Upper lobe of right lung (tissue), 1 donor: ENCODE measurements at regions not wholly inside any gene's neighbourhood (a gene's known extent, or its start where the extent isn't known, plus 50 kb on each side); places are given as distances from the start of the nearest gene placed in this dataset.

ENCODE experiments used
- ATAC-seq: fragments of 200-7000 bp; cut with Tn5 transposase; one replicate; pipeline ENCODE4 v1.9.1; 2020; ENCODE audit warnings: mild to moderate bottlenecking, moderate library complexity
- DNase-seq: peaks from one replicate; pipeline ENCODE4 v3.0.0-alpha.2; 2020
- H3K27ac ChIP-seq: fragments of 200-600 bp; one replicate; pipeline ENCODE4 v1.8.0; 2022
- H3K27me3 ChIP-seq: fragments of 200-600 bp; one replicate; pipeline ENCODE4 v1.8.0; 2022; ENCODE audit warnings: mild to moderate bottlenecking
- H3K36me3 ChIP-seq: fragments of 200-600 bp; one replicate; pipeline ENCODE4 v1.8.0; 2022
- H3K4me1 ChIP-seq: fragments of 200-600 bp; one replicate; pipeline ENCODE4 v1.8.0; 2022
- H3K4me3 ChIP-seq: fragments of 200-600 bp; one replicate; pipeline ENCODE4 v1.8.0; 2022; ENCODE audit warnings: mild to moderate bottlenecking
- H3K9me3 ChIP-seq: fragments of 200-600 bp; one replicate; pipeline ENCODE4 v1.8.0; 2022
- intact Hi-C: fragments of 100-400 bp; cut with DNase I; formaldehyde crosslinking; loops from one replicate; pipeline ENCODE4 v1.11.0; 2022
- TF ChIP-seq, protein P1 (sequence below): fragments of 200-600 bp; IDR thresholded peaks from one replicate; pipeline ENCODE4 v1.8.0; 2022; ENCODE audit warnings: antibody characterized with exemption
- donor health status: DM: no; HTN: yes; CAD: no; lungs with severe emphysema.

DNA sequence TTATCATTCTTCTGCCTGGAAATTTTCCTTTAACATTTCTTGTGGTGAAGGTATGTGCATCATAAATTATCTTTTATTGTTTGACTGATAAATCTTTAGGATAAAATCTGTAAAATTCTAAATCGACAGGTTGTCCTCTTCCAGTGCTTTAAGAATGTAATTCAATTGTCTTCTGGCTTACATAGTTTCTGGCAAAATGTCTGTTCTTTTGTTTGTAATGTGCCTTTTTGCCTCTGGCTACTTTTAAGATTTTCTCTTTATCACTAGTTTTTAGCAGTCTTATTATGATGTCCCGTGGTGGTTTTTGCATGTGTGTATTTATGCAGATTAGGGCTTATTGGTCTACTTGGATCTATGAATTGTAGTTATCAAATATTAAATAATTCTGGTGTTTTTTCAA, 203.6 kb upstream of the COPS8 start:
- Histone ChIP-seq H3K36me3 (no peaks in the 10 kb centered on the region), H3K9me3 (no peaks in the 10 kb centered on the region), H3K27ac (no peak overlapping the region), H3K4me3 (no peak overlapping the region), H3K27me3 (peaks cover 21% of the 10 kb centered on the region), H3K4me1 (no peaks in the 10 kb centered on the region)
- ATAC-seq (no peak), DNase-seq (no peak)
- TF ChIP-seq, protein P1, sequence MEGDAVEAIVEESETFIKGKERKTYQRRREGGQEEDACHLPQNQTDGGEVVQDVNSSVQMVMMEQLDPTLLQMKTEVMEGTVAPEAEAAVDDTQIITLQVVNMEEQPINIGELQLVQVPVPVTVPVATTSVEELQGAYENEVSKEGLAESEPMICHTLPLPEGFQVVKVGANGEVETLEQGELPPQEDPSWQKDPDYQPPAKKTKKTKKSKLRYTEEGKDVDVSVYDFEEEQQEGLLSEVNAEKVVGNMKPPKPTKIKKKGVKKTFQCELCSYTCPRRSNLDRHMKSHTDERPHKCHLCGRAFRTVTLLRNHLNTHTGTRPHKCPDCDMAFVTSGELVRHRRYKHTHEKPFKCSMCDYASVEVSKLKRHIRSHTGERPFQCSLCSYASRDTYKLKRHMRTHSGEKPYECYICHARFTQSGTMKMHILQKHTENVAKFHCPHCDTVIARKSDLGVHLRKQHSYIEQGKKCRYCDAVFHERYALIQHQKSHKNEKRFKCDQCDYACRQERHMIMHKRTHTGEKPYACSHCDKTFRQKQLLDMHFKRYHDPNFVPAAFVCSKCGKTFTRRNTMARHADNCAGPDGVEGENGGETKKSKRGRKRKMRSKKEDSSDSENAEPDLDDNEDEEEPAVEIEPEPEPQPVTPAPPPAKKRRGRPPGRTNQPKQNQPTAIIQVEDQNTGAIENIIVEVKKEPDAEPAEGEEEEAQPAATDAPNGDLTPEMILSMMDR, result no peak
- intact Hi-C loops, result no loop called here

DNA sequence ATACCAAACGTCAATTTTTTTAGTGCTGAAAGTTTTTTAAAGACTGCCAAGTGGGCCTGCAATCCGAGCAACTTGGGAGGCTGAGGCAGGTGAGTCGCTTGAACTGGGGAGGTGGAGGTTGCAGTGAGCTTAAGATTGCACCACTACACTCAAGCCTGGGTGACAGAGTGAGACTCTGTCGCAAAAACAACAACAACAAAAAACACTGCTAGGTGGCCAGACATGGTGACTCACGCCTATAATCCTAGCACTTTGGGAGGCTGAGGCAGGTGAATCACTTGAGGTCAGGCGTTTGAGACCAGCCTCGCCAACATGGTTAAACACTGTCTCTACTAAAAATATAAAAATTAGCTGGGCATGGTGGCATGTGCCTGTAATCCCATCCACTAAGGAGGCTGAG, 202.8 kb upstream of the COPS8 start:
- DNase-seq (no peak), ATAC-seq (no peak)
- no peaks in the 10 kb centered on the region for H3K36me3 ChIP-seq
- peaks cover 2% of the 10 kb centered on the region for H3K4me1 ChIP-seq
- peaks cover 21% of the 10 kb centered on the region for H3K27me3 ChIP-seq
- H3K9me3 ChIP-seq, result no peaks in the 10 kb centered on the region
- intact Hi-C loops, result no loop called here
- no peak overlapping the region for H3K27ac ChIP-seq
- no peak overlapping the region for H3K4me3 ChIP-seq
- TF ChIP-seq, protein P1, result no peak

DNA sequence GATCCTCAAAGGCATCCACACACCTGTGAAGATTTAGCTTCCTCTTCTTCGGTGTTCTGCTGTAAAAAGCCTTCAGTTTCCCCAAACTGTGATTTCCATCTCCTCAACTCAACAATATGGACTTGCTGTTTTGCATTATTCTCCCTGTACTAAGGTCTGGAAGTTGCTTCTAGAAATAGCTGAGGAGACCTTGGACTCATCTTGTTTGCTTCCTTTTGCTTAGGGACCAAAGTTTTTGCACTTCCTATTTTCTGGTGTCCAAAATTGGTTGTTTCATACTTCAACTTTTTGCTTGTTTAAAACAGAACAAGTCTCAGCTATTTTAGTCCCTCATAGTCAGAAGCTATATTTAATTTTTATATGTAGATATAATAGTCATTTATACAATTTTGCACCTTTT, 201.9 kb upstream of the COPS8 start:
- intact Hi-C loops, result no loop called here

DNA sequence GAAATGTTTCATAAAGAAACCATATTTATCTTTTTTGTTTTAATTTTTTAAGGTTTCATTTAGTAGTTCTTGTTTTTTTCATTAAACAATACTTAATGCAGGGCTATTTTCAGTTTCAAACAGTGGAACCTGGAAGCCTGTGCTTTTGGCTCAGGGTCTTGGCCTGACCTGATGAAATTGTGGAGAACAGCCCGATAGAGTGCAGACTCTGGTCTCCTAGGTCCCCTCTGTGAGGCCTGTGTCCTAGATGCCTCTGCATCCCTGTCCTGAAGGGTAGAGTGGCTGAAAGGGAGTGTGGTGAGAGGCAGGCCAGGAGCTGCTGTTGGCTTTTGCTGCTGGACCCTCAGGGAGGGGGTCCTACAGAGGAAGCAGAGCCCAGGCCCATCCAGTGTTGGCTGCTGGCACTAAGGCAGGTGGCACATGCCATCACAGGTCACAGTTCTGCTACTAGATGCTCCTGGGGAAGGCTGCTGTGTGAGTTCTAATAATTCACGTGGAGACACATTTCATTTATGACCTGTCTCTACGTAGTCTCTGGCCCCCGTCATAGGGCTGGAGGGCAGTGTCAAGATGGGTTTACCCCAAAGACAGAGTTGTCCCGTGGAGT, 201.0 kb upstream of the COPS8 start:
- H3K4me3 ChIP-seq, result no peak overlapping the region
- DNase-seq, result no peak
- TF ChIP-seq, protein P1, result no peak
- intact Hi-C loops, result no loop called here
- no peak for ATAC-seq
- peaks cover 21% of the 10 kb centered on the region for H3K27me3 ChIP-seq
- H3K27ac ChIP-seq, result no peak overlapping the region
- no peaks in the 10 kb centered on the region for H3K9me3 ChIP-seq
- H3K36me3 ChIP-seq, result no peaks in the 10 kb centered on the region
- H3K4me1 ChIP-seq, result peaks cover 8% of the 10 kb centered on the region

More for the DNA sequence above, 201.9 kb upstream of the COPS8 start:
- H3K27me3 ChIP-seq, result peaks cover 21% of the 10 kb centered on the region
- ATAC-seq, result no peak
- no peaks in the 10 kb centered on the region for H3K9me3 ChIP-seq
- H3K4me3 ChIP-seq, result no peak overlapping the region
- H3K36me3 ChIP-seq, result no peaks in the 10 kb centered on the region
- peaks cover 8% of the 10 kb centered on the region for H3K4me1 ChIP-seq
- DNase-seq, result no peak
- TF ChIP-seq, protein P1, result no peak
- no peak overlapping the region for H3K27ac ChIP-seq

DNA sequence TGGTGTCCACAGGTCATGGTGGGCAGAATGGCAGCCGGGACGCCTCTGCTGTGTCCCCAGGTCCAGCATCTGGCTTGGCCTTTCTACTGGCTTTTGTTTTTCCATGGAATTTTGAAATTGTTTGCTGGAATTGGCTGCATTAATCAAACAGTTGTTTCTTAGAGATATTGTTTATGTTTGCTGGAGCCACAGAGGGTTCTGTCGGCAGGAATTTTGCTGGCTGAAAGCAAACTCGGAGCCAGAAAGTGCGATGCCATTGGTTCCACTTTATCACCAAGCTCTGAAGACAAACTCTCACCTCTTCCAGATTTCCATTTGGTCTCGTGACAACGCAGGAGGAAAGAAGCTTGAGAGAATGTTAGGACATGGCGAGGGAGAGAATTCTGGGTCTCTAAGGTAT, 199.2 kb upstream of the COPS8 start:
- DNase-seq, result no peak
- intact Hi-C loops, result no loop called here
- H3K4me1 ChIP-seq, result peaks cover 8% of the 10 kb centered on the region
- TF ChIP-seq, protein P1, result no peak
- peaks cover 15% of the 10 kb centered on the region for H3K27me3 ChIP-seq
- no peaks in the 10 kb centered on the region for H3K36me3 ChIP-seq
- ATAC-seq, result no peak
- H3K9me3 ChIP-seq, result no peaks in the 10 kb centered on the region
- no peak overlapping the region for H3K4me3 ChIP-seq
- H3K27ac ChIP-seq, result no peak overlapping the region

DNA sequence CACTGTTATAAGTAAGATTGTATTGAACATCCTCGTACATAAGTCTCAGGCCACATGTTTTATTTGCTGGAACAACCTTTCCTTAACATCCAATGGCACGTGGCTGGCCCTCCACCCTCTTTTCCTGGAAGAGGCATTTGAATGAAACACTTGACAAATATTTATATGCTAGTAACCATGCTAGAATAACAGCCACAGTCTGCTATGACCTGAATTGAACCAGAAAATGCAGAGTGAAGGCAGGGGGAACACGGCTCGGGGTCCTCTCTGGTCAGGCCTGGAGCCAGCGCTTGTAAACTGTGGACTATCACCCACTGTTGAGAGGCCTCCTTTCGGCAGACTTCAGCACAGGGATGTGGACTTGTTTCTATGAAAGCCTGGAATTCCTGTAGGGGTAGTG, 198.2 kb upstream of the COPS8 start:
- ATAC-seq (no peak), DNase-seq (no peak)
- Histone ChIP-seq H3K36me3 (no peaks in the 10 kb centered on the region), H3K27ac (peak overlapping the region; percentile 24), H3K4me1 (peaks cover 8% of the 10 kb centered on the region), H3K27me3 (peaks cover 7% of the 10 kb centered on the region), H3K9me3 (no peaks in the 10 kb centered on the region), H3K4me3 (no peak overlapping the region)
- intact Hi-C loops, result no loop called here
- TF ChIP-seq, protein P1, result no peak
